MM.1S (cell line): ENCODE measurements at regions not wholly inside any gene's neighbourhood (a gene's known extent, or its start where the extent isn't known, plus 50 kb on each side); places are given as distances from the start of the nearest gene placed in this dataset.

Experiments used
- CTCF ChIP-seq: fragments of 300-600 bp; sonication (generic); IDR thresholded peaks from 2 replicates; pipeline ENCODE4 v1.5.1; 2016; ENCODE audit warnings: antibody characterized with exemption, low read length, mixed read lengths
- EZH2 ChIP-seq: fragments of 300-600 bp; sonication (generic); optimal IDR thresholded peaks from 2 replicates; pipeline ENCODE3; 2017; ENCODE audit warnings: low read depth, mild to moderate bottlenecking, antibody characterized with exemption, low read length, mixed read lengths
- EZH2phosphoT487 ChIP-seq: fragments of 300-600 bp; sonication (generic); IDR thresholded peaks from 2 replicates; pipeline ENCODE4 v1.6.1; 2018; ENCODE audit warnings: antibody characterized with exemption, low read length

DNA sequence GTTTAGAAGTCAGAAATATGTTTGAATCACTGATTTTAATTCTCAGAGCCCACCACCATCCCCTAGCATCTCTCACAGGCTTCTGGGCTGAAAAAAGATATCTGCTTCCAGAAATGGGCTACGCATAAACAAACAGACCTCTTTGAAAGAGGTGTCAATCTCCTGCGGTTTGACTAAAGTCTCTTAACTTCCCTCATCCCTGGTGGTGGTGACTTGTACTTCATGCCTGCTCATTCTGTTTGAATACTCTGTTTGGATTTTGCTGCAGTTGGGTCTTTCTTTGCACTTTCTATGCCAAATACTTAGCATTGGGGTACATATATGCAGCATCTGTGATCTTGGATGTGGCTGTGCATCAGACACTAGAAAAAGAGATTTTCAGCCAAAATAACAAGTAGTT is 157.2 kb upstream of the ATP10B start:
- TF ChIP-seq EZH2phosphoT487 (no peak), CTCF (no peak), EZH2 (no peak)
